Cardiac septum (tissue), 1 donor: ENCODE measurements at regions not wholly inside any gene's neighbourhood (a gene's known extent, or its start where the extent isn't known, plus 50 kb on each side); places are given as distances from the start of the nearest gene placed in this dataset.

Experiments used
- DNase-seq: peaks from one replicate; pipeline ENCODE4 v3.0.0-alpha.2; 2020; ENCODE audit warnings: low spot score
- intact Hi-C: fragments of 100-400 bp; cut with DNase I; formaldehyde crosslinking; loops from one replicate; pipeline ENCODE4 v1.14.0; 2022
- donor health status: DM: no; HTN: no; CAD: no.

- DNase-seq, result no peak
- intact Hi-C loops, result loop anchor here (5.0 to 10.0 kb wide), 2 partner anchors 114 to 269 kb away; no protein-coding TSS in a partner anchor
Measured at GRCh38 chr11:128288368-128288767, 299.0 kb downstream of the ETS1 start.

GRCh38 chr11:128285321-128285720 is 302.0 kb downstream of the ETS1 start:
- intact Hi-C loops, result loop anchor here (5.0 to 10.0 kb wide), 2 partner anchors 111 to 272 kb away; no protein-coding TSS in a partner anchor

GRCh38 chr11:128284634-128285033 is 302.7 kb downstream of the ETS1 start:
- no peak for DNase-seq
- intact Hi-C loops, result loop anchor here (5.0 to 10.0 kb wide), 2 partner anchors 110 to 273 kb away; no protein-coding TSS in a partner anchor

More at GRCh38 chr11:128285321-128285720, 302.0 kb downstream of the ETS1 start:
- no peak for DNase-seq

- intact Hi-C loops, result loop anchor here (10.0 kb wide), 1 partner anchor 109 kb away; no protein-coding TSS in a partner anchor
Measured at GRCh38 chr11:128283451-128283850, 303.9 kb downstream of the ETS1 start.

GRCh38 chr11:128282053-128282452 is 305.3 kb downstream of the ETS1 start:
- intact Hi-C loops, result loop anchor here (10.0 kb wide), 1 partner anchor 107 kb away; no protein-coding TSS in a partner anchor
- DNase-seq, result no peak

More at GRCh38 chr11:128283451-128283850, 303.9 kb downstream of the ETS1 start:
- no peak for DNase-seq

GRCh38 chr11:128279866-128280265 is 307.5 kb downstream of the ETS1 start:
- intact Hi-C loops, result loop anchor here (10.0 kb wide), 1 partner anchor 105 kb away; no protein-coding TSS in a partner anchor
- no peak for DNase-seq

- intact Hi-C loops, result no loop called here
- DNase-seq, result no peak
Measured at GRCh38 chr11:128273736-128274135, 313.6 kb downstream of the ETS1 start.

- DNase-seq, result no peak
- intact Hi-C loops, result no loop called here
Measured at GRCh38 chr11:128271401-128271800, 316.0 kb downstream of the ETS1 start.

GRCh38 chr11:128269466-128269865 is 317.9 kb downstream of the ETS1 start:
- intact Hi-C loops, result no loop called here

GRCh38 chr11:128266893-128267292 is 320.5 kb downstream of the ETS1 start:
- intact Hi-C loops, result no loop called here
- no peak for DNase-seq

More at GRCh38 chr11:128269466-128269865, 317.9 kb downstream of the ETS1 start:
- DNase-seq, result no peak

GRCh38 chr11:128262463-128263345 is 324.7 kb downstream of the ETS1 start:
- intact Hi-C loops, result no loop called here

GRCh38 chr11:128261011-128261421 is 326.3 kb downstream of the ETS1 start:
- intact Hi-C loops, result no loop called here
- no peak for DNase-seq

More at GRCh38 chr11:128262463-128263345, 324.7 kb downstream of the ETS1 start:
- no peak for DNase-seq

- intact Hi-C loops, result no loop called here
- no peak for DNase-seq
Measured at GRCh38 chr11:128260398-128260797, 327.0 kb downstream of the ETS1 start.

GRCh38 chr11:128259816-128260215 is 327.5 kb downstream of the ETS1 start:
- intact Hi-C loops, result no loop called here

GRCh38 chr11:128254941-128255340 is 332.4 kb downstream of the ETS1 start:
- DNase-seq, result no peak
- intact Hi-C loops, result no loop called here

More at GRCh38 chr11:128259816-128260215, 327.5 kb downstream of the ETS1 start:
- DNase-seq, result no peak

- intact Hi-C loops, result no loop called here
- no peak for DNase-seq
Measured at GRCh38 chr11:128251140-128251539, 336.2 kb downstream of the ETS1 start.

GRCh38 chr11:128250482-128250881 is 336.9 kb downstream of the ETS1 start:
- intact Hi-C loops, result no loop called here
- DNase-seq, result no peak

- intact Hi-C loops, result no loop called here
- no peak for DNase-seq
Measured at GRCh38 chr11:128246810-128247594, 340.4 kb downstream of the ETS1 start.

- no peak for DNase-seq
Measured at GRCh38 chr11:128246364-128246801, 341.0 kb downstream of the ETS1 start.

GRCh38 chr11:128244871-128245270 is 342.5 kb downstream of the ETS1 start:
- intact Hi-C loops, result no loop called here
- DNase-seq, result no peak

More at GRCh38 chr11:128246364-128246801, 341.0 kb downstream of the ETS1 start:
- intact Hi-C loops, result no loop called here
